PC-3 (cell line): ENCODE measurements at regions not wholly inside any gene's neighbourhood (a gene's known extent, or its start where the extent isn't known, plus 50 kb on each side); places are given as distances from the start of the nearest gene placed in this dataset.

Experiments
- EZH2 ChIP-seq: fragments of 300-600 bp; sonication (generic); IDR thresholded peaks from one replicate; pipeline ENCODE4 v1.6.1; 2017; ENCODE audit warnings: antibody characterized with exemption, mild to moderate bottlenecking, low read length; ENCODE audit not compliant: unreplicated experiment
- TF ChIP-seq, protein P1 (sequence below): fragments of 300-600 bp; sonication (generic); conservative IDR thresholded peaks from 2 replicates; pipeline ENCODE4 v1.5.1; 2017; ENCODE audit warnings: antibody characterized with exemption, low read depth, mild to moderate bottlenecking, low read length

- TF ChIP-seq, protein P1, sequence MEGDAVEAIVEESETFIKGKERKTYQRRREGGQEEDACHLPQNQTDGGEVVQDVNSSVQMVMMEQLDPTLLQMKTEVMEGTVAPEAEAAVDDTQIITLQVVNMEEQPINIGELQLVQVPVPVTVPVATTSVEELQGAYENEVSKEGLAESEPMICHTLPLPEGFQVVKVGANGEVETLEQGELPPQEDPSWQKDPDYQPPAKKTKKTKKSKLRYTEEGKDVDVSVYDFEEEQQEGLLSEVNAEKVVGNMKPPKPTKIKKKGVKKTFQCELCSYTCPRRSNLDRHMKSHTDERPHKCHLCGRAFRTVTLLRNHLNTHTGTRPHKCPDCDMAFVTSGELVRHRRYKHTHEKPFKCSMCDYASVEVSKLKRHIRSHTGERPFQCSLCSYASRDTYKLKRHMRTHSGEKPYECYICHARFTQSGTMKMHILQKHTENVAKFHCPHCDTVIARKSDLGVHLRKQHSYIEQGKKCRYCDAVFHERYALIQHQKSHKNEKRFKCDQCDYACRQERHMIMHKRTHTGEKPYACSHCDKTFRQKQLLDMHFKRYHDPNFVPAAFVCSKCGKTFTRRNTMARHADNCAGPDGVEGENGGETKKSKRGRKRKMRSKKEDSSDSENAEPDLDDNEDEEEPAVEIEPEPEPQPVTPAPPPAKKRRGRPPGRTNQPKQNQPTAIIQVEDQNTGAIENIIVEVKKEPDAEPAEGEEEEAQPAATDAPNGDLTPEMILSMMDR: no peak
- TF ChIP-seq EZH2: no peak
These were observed 128.6 kb upstream of the BMPER start for GRCh38 chr7:33776788-33777187.
